ENCODE measurements at regions not wholly inside any gene's neighbourhood (a gene's known extent, or its start where the extent isn't known, plus 50 kb on each side); places are given as distances from the start of the nearest gene placed in this dataset.

DNA sequence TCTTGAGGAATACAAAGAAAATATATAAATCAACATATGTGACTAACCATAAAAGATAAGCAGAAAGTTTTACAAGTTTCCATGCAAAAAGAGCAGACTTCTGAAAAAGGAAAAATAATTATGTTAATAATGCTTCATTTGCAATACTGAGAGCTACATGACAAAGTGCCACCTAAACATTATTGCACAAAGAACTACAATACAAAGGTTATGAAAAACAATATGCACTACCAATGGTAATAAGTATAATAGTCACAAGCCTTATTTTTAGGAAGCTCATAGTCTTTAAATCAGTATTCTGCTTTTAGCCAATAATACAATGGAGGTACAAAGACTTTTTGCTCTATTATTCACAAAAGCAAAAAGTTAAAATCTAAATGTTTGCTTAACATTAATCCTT, 411.2 kb downstream of the TLL1 start:
- Histone ChIP-seq H3K4me1 (no peaks in the 10 kb centered on the region), H3K27me3 (no peaks in the 10 kb centered on the region), H3K27ac (no peak overlapping the region), H3K9me3 (no peaks in the 10 kb centered on the region), H3K4me3 (no peak overlapping the region), H3K36me3 (no peaks in the 10 kb centered on the region)
- no peak for TF ChIP-seq POLR2AphosphoS5 (IDR thresholded peaks at IDR 0.05)
- TF ChIP-seq, protein P1, sequence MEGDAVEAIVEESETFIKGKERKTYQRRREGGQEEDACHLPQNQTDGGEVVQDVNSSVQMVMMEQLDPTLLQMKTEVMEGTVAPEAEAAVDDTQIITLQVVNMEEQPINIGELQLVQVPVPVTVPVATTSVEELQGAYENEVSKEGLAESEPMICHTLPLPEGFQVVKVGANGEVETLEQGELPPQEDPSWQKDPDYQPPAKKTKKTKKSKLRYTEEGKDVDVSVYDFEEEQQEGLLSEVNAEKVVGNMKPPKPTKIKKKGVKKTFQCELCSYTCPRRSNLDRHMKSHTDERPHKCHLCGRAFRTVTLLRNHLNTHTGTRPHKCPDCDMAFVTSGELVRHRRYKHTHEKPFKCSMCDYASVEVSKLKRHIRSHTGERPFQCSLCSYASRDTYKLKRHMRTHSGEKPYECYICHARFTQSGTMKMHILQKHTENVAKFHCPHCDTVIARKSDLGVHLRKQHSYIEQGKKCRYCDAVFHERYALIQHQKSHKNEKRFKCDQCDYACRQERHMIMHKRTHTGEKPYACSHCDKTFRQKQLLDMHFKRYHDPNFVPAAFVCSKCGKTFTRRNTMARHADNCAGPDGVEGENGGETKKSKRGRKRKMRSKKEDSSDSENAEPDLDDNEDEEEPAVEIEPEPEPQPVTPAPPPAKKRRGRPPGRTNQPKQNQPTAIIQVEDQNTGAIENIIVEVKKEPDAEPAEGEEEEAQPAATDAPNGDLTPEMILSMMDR (IDR thresholded peaks at IDR 0.05), result no peak
- TF ChIP-seq EP300 (IDR thresholded peaks at IDR 0.05), result no peak
- TF ChIP-seq POLR2A (IDR thresholded peaks at IDR 0.05), result no peak
- intact Hi-C loops (cut with DNase I), result no loop called here
- DNase-seq, result no peak

DNA sequence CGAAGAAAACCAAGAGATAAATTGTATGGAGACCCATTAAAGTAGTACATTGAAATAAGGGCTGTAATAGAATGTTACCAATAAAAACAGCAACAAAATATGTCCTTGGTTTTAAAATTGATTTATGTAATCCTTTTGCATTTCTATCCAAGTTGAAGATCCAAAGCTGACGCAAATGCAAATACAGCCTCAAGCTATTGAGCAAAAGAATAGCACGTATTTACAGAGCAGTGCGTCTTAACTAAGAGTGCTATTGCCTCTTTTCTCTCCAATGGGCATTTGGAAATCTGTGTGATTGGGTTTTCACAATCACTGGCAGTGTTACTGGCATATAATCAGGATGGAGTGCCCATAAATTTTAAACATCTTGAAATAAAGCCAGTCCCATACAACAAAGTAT, 417.4 kb downstream of the TLL1 start:
- no peaks in the 10 kb centered on the region for H3K27me3 ChIP-seq
- intact Hi-C loops (cut with DNase I), result no loop called here
- H3K36me3 ChIP-seq, result no peaks in the 10 kb centered on the region
- no peaks in the 10 kb centered on the region for H3K4me1 ChIP-seq
- H3K27ac ChIP-seq, result no peak overlapping the region
- TF ChIP-seq, protein P1 (IDR thresholded peaks at IDR 0.05), result no peak
- TF ChIP-seq EP300 (IDR thresholded peaks at IDR 0.05) (no peak), POLR2A (IDR thresholded peaks at IDR 0.05) (no peak)
- 56 to 61% methylated on average over 4 of the region's 4 CpGs for WGBS, 2 donors
- DNase-seq, result no peak
- H3K9me3 ChIP-seq, result no peaks in the 10 kb centered on the region
- H3K4me3 ChIP-seq, result no peak overlapping the region

DNA sequence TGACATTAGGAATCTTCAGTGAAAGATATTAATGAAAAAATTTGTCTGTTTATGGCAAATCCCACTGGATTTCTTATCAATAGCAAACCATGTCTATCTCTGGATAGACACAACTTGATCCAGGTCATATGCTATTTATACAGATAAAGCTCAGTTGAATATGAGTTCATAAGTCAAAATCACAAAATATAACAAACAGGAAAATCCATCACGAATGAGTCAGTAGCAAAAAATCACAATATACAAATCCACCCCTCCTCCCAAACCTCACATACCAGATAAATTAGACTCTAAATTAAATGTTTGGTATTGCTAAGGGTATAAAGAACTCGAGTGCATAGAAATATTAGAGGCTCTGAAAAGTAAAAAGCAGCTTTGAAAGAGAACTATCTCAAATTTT, 420.5 kb downstream of the TLL1 start:
- Histone ChIP-seq H3K4me3 (no peak overlapping the region), H3K4me1 (no peaks in the 10 kb centered on the region), H3K27me3 (no peaks in the 10 kb centered on the region), H3K9me3 (no peaks in the 10 kb centered on the region), H3K36me3 (no peaks in the 10 kb centered on the region), H3K27ac (no peak overlapping the region)
- 40 to 59% methylated on average over 2 of the region's 2 CpGs for WGBS, 2 donors
- TF ChIP-seq POLR2A (IDR thresholded peaks at IDR 0.05) (no peak), EP300 (IDR thresholded peaks at IDR 0.05) (no peak), POLR2AphosphoS5 (IDR thresholded peaks at IDR 0.05) (no peak)
- TF ChIP-seq, protein P1 (IDR thresholded peaks at IDR 0.05), result no peak
- intact Hi-C loops (cut with DNase I), result no loop called here
- no peak for DNase-seq

DNA sequence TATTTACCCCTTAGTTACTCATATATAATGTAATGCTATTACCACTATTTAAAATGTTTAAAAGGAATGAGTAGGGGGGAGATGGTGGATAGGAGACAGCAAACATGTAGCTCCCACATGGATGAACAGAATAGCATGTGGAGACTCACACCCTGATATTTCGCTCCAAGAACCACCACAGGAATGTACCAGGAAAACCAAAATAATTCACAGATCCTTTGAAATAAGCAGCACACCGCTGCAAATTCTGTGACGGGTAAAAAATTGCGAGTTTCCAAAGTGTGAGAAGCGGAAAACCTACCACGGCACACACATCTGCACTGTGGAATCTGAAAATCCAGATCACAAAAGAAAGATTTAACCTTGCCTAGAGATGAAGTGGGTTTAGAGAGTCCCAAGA, 428.2 kb downstream of the TLL1 start:
- Histone ChIP-seq H3K27ac (no peak overlapping the region), H3K4me3 (no peak overlapping the region), H3K9me3 (peaks cover 0 to 2% (median 0%) of the 10 kb centered on the region in 4 donors), H3K4me1 (no peaks in the 10 kb centered on the region), H3K27me3 (no peaks in the 10 kb centered on the region), H3K36me3 (no peaks in the 10 kb centered on the region)
- TF ChIP-seq POLR2A (IDR thresholded peaks at IDR 0.05) (no peak), POLR2AphosphoS5 (IDR thresholded peaks at IDR 0.05) (no peak), EP300 (IDR thresholded peaks at IDR 0.05) (no peak)
- TF ChIP-seq, protein P1 (IDR thresholded peaks at IDR 0.05), result no peak
- intact Hi-C loops (cut with DNase I), result no loop called here
- DNase-seq, result no peak
- 91 to 94% methylated on average over 6 of the region's 6 CpGs for WGBS, 2 donors

DNA sequence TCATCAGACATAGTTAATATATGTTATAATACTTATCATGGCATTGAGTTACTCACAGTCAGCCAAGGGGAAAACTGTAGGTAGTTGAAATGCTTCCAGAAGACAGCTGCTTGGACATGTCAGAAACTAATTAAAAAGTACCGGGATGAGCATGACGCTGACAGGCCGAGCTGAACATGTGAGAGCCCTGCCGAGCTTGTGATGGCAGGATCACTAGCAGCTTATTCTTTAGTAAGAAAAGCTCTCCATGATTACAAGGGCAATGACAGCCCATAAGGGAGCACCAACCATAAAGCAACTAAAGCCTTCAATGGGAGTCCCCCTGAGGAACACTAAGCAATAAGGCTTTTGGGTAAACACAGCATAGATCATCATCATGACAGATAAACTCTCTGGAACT, 435.6 kb downstream of the TLL1 start:
- no peak for TF ChIP-seq EP300 (IDR thresholded peaks at IDR 0.05)
- TF ChIP-seq POLR2AphosphoS5 (IDR thresholded peaks at IDR 0.05), result no peak
- TF ChIP-seq, protein P1 (IDR thresholded peaks at IDR 0.05), result no peak
- no peak for TF ChIP-seq POLR2A (IDR thresholded peaks at IDR 0.05)

More for the DNA sequence above, 435.6 kb downstream of the TLL1 start:
- no peaks in the 10 kb centered on the region for H3K4me1 ChIP-seq
- H3K4me3 ChIP-seq, result no peak overlapping the region
- no peaks in the 10 kb centered on the region for H3K36me3 ChIP-seq
- H3K27me3 ChIP-seq, result no peaks in the 10 kb centered on the region
- H3K27ac ChIP-seq, result no peak overlapping the region
- WGBS, 2 donors, result 74 to 86% methylated on average over 4 of the region's 4 CpGs
- peaks cover 0 to 2% (median 0%) of the 10 kb centered on the region in 4 donors for H3K9me3 ChIP-seq
- intact Hi-C loops (cut with DNase I), result no loop called here
- DNase-seq, result no peak

All from sigmoid colon (tissue), 6 donors.